Endothelial cell of umbilical vein (primary cell): ENCODE measurements at regions not wholly inside any gene's neighbourhood (a gene's known extent, or its start where the extent isn't known, plus 50 kb on each side); places are given as distances from the start of the nearest gene placed in this dataset.

Experiments used
- BruUV-seq: library from RNA; stranded (reverse); fragments of 400-500 nt; replicated peaks from 2 replicates; lab custom pipeline; 2021; lab: Mats Ljungman, UMichigan
- CTCF ChIA-PET: fragments of 300-600, 350-600 bp; sonication (Branson Sonifier 250); formaldehyde crosslinking; loops from one replicate; lab custom pipeline; 2021; ENCODE audit warnings: antibody characterized with exemption, inconsistent platforms; lab: Charles Lee
- POLR2A ChIA-PET: fragments of 300-600, 350-600 bp; sonication (Branson Sonifier 250); formaldehyde crosslinking; loops from one replicate; lab custom pipeline; 2021; ENCODE audit warnings: antibody characterized with exemption, inconsistent platforms; lab: Charles Lee
- DNase-seq: peaks from one replicate; pipeline ENCODE4 v3.0.0-alpha.2; 2011; ENCODE audit warnings: low read depth, low spot score
- FAIRE-seq: peaks from 2 replicates; lab custom pipeline; 2011; peaks lifted over from hg19 to GRCh38; lab: Jason Lieb, UNC
- H2AFZ ChIP-seq: 2 replicates; pipeline ENCODE4 v1.6.0; 2012; ENCODE audit warnings: low read depth, low read length, control low read depth, inconsistent platforms
- H3K27ac ChIP-seq: 2 replicates; pipeline ENCODE4 v1.5.1; 2011; ENCODE audit warnings: low read depth, mild to moderate bottlenecking, control low read depth, low read length, moderate library complexity; ENCODE audit not compliant: insufficient read depth
- H3K27me3 ChIP-seq, 2 experiments: 2 replicates each; pipeline versions ENCODE4 v1.6.0 to v1.6.1; 2011; ENCODE audit warnings: low read length in 2 of 2, mixed read lengths in 1 of 2; ENCODE audit not compliant: control insufficient read depth in 2 of 2, insufficient read depth in 2 of 2
- H3K36me3 ChIP-seq, 2 experiments: 2 replicates in 1 of 2; 3 replicates in 1 of 2; pipeline ENCODE4 v1.5.1; 2011; ENCODE audit warnings: low read length in 2 of 2, mild to moderate bottlenecking in 1 of 2, moderate library complexity in 1 of 2; ENCODE audit not compliant: control insufficient read depth in 2 of 2, insufficient read depth in 2 of 2; ENCODE audit errors: extremely low read depth in 1 of 2
- H3K4me1 ChIP-seq: 3 replicates; pipeline ENCODE4 v1.5.1; 2011; ENCODE audit warnings: mild to moderate bottlenecking, low read length; ENCODE audit not compliant: control insufficient read depth, insufficient read depth; ENCODE audit errors: extremely low read depth
- H3K4me2 ChIP-seq: 2 replicates; pipeline ENCODE4 v1.6.1; 2011; ENCODE audit warnings: low read length, control low read depth, mixed read lengths; ENCODE audit not compliant: insufficient read depth
- H3K4me3 ChIP-seq, 3 experiments: fragments of 200-600 bp in 1 of 3; sonication (generic), shearing (Covaris generic) in 1 of 3; replicated peaks in 1 of 3; 2 replicates each; pipeline ENCODE4 v1.5.1; 2011 to 2016; ENCODE audit warnings: control low read depth in 3 of 3, low read length in 3 of 3, mild to moderate bottlenecking in 2 of 3, inconsistent platforms in 1 of 3, low read depth in 1 of 3, moderate library complexity in 1 of 3; ENCODE audit not compliant: insufficient read depth in 1 of 3
- H3K79me2 ChIP-seq: 2 replicates; pipeline ENCODE4 v1.6.0; 2012; ENCODE audit warnings: low read length, inconsistent platforms; ENCODE audit not compliant: control insufficient read depth, insufficient read depth
- H3K9ac ChIP-seq: replicated peaks from 2 replicates; pipeline ENCODE3; 2011; ENCODE audit warnings: low read length, control low read depth; ENCODE audit not compliant: insufficient read depth; ENCODE audit errors: extremely low read depth
- H3K9me1 ChIP-seq: replicated peaks from 3 replicates; pipeline ENCODE4 v1.6.0; 2011; ENCODE audit warnings: mild to moderate bottlenecking, low read length; ENCODE audit not compliant: control insufficient read depth, insufficient read depth; ENCODE audit errors: extremely low read depth
- H3K9me3 ChIP-seq: replicated peaks from 2 replicates; pipeline ENCODE4 v1.5.1; 2012; ENCODE audit warnings: low read length, inconsistent platforms; ENCODE audit not compliant: control insufficient read depth, insufficient read depth
- H4K20me1 ChIP-seq: replicated peaks from 2 replicates; pipeline ENCODE3; 2011; ENCODE audit warnings: mild to moderate bottlenecking, low read length; ENCODE audit not compliant: control insufficient read depth, insufficient read depth; ENCODE audit errors: extremely low read depth
- CTCF ChIP-seq, 2 donors: IDR thresholded peaks; 1 replicate in 1 of 2; 2 replicates in 1 of 2; pipeline ENCODE4 v1.5.1; 2011; ENCODE audit warnings: low read length in 2 of 2, mild to moderate bottlenecking in 2 of 2, moderate library complexity in 2 of 2, control low read depth in 1 of 2, inconsistent platforms in 1 of 2, low read depth in 1 of 2; ENCODE audit not compliant: insufficient read depth in 1 of 2; ENCODE audit errors: extremely low read depth in 1 of 2
- EZH2 ChIP-seq: IDR thresholded peaks from 2 replicates; pipeline ENCODE4 v1.6.1; 2012; ENCODE audit warnings: borderline replicate concordance, low read depth, mild to moderate bottlenecking, moderate library complexity, low read length, inconsistent platforms; ENCODE audit not compliant: severe bottlenecking
- FOS ChIP-seq: IDR thresholded peaks from 2 replicates; pipeline ENCODE4 v1.6.1; 2011; ENCODE audit warnings: mild to moderate bottlenecking, low read length, moderate library complexity, borderline replicate concordance; ENCODE audit not compliant: insufficient read depth
- GATA2 ChIP-seq: IDR thresholded peaks from 2 replicates; pipeline ENCODE4 v1.7.0; 2011; ENCODE audit warnings: low read depth, mild to moderate bottlenecking, moderate library complexity, mixed read lengths, low read length; ENCODE audit not compliant: insufficient read length, insufficient read depth
- JUN ChIP-seq: IDR thresholded peaks from 2 replicates; pipeline ENCODE4 v1.6.1; 2011; ENCODE audit warnings: borderline replicate concordance, low read depth; ENCODE audit not compliant: insufficient read length, insufficient read depth
- MAX ChIP-seq: IDR thresholded peaks from 2 replicates; pipeline ENCODE4 v1.6.1; 2011; ENCODE audit not compliant: insufficient read depth, insufficient read length
- MYC ChIP-seq: IDR thresholded peaks from one replicate; pipeline ENCODE4 v1.6.1; 2011; ENCODE audit warnings: mild to moderate bottlenecking, low read depth, low read length
- POLR2A ChIP-seq: IDR thresholded peaks from 2 replicates; pipeline ENCODE4 v1.6.1; 2012; ENCODE audit warnings: low read depth, mild to moderate bottlenecking, control low read depth, low read length
- POLR2AphosphoS5 ChIP-seq: IDR thresholded peaks from 2 replicates; pipeline ENCODE4 v1.6.1; 2012; ENCODE audit warnings: low read depth, mild to moderate bottlenecking, control low read depth, low read length, moderate library complexity; ENCODE audit not compliant: insufficient read depth
- dilution Hi-C: fragments of 300-500 bp; cut with MboI; formaldehyde crosslinking; loops from one replicate; pipeline ENCODE4 v1.15.0; 2019; ENCODE audit warnings: low sequenced_read_pairs; ENCODE audit not compliant: extremely low pct_ligation_motif_present
- intact Hi-C: fragments of 100-400 bp; cut with micrococcal nuclease; formaldehyde crosslinking; loops from one replicate; pipeline ENCODE4 v1.10.0; 2022

DNA sequence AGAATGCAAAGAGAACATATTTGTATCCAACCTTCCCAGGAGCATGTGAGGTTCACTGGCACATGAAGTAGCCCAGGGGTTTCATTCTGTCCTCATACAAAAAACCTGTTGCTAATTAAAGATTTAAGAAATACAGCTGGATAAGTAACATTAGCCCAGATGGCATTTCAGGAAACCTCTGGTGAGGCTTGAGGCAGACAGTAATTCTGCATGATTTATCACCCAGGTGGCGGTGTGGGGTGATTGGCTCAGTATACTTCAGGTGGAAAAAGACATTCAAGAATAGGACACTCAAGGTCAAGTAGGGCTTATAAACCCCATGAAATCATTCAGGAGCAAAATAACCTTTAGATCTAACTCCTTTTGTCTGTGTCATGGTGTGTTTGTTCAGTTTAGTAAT lies 237.4 kb downstream of the RNF144A start:
- Histone ChIP-seq H3K9me3 (no peaks in the 10 kb centered on the region), H4K20me1 (no peaks in the 10 kb centered on the region), H3K9ac (no peak overlapping the region), H3K27ac (no peak overlapping the region), H3K36me3 (no peaks in the 10 kb centered on the region), H3K4me3 (no peak overlapping the region), H3K79me2 (no peaks in the 10 kb centered on the region), H3K27me3 (no peaks in the 10 kb centered on the region), H2AFZ (no peak overlapping the region), H3K4me1 (no peaks in the 10 kb centered on the region), H3K4me2 (no peak overlapping the region), H3K9me1 (no peaks in the 10 kb centered on the region)
- TF ChIP-seq MYC (no peak), JUN (no peak), POLR2A (no peak), CTCF (IDR thresholded peaks at IDR 0.05; ENCODE audit: extremely low read depth in 1 of 2, insufficient read depth in 1 of 2, low read depth in 1 of 2, low read length in 2 of 2) (no peak), GATA2 (no peak), EZH2 (no peak), MAX (no peak), POLR2AphosphoS5 (no peak), FOS (no peak)
- FAIRE-seq (no peak), DNase-seq (no peak)
- intact Hi-C loops (no loop called here), dilution Hi-C loops (no loop called here)
- no TSS peak for BruUV-seq
- POLR2A ChIA-PET = no interaction called here
- CTCF ChIA-PET = no interaction called here
